ENCODE measurements at regions not wholly inside any gene's neighbourhood (a gene's known extent, or its start where the extent isn't known, plus 50 kb on each side); places are given as distances from the start of the nearest gene placed in this dataset.
"Not testable (repeated sequence)": the region's sequence is repeated elsewhere in the genome, so short reads cannot be mapped to it uniquely, and the experiment has no call there.

- DNase-seq (ENCODE audit: low read depth): no peak
These were observed 118.0 kb upstream of the SLITRK5 start for GRCh38 chr13:87553142-87553541.

GRCh38 chr13:87554045-87554444 is 117.1 kb upstream of the SLITRK5 start:
- DNase-seq (ENCODE audit: low read depth): no peak

- no peak for DNase-seq (ENCODE audit: low read depth)
These were observed 113.4 kb upstream of the SLITRK5 start for GRCh38 chr13:87557788-87558187.

- not testable (repeated sequence) for DNase-seq (ENCODE audit: low read depth)
These were observed 109.6 kb upstream of the SLITRK5 start for GRCh38 chr13:87561580-87561979.

- DNase-seq (ENCODE audit: low read depth): no peak
These were observed 100.5 kb upstream of the SLITRK5 start for GRCh38 chr13:87570669-87571068.

- DNase-seq (ENCODE audit: low read depth): no peak
These were observed 88.8 kb upstream of the SLITRK5 start for GRCh38 chr13:87582399-87582798.

GRCh38 chr13:87590518-87590917 is 80.7 kb upstream of the SLITRK5 start:
- DNase-seq (ENCODE audit: low read depth): no peak

- not testable (repeated sequence) for DNase-seq (ENCODE audit: low read depth)
These were observed 66.7 kb upstream of the SLITRK5 start for GRCh38 chr13:87604437-87604836.

- no peak for DNase-seq (ENCODE audit: low read depth)
These were observed 63.9 kb upstream of the SLITRK5 start for GRCh38 chr13:87607266-87607665.

GRCh38 chr13:87614276-87614675 is 56.9 kb upstream of the SLITRK5 start:
- DNase-seq (ENCODE audit: low read depth): no peak
